ENCODE measurements at regions not wholly inside any gene's neighbourhood (a gene's known extent, or its start where the extent isn't known, plus 50 kb on each side); places are given as distances from the start of the nearest gene placed in this dataset.

DNA sequence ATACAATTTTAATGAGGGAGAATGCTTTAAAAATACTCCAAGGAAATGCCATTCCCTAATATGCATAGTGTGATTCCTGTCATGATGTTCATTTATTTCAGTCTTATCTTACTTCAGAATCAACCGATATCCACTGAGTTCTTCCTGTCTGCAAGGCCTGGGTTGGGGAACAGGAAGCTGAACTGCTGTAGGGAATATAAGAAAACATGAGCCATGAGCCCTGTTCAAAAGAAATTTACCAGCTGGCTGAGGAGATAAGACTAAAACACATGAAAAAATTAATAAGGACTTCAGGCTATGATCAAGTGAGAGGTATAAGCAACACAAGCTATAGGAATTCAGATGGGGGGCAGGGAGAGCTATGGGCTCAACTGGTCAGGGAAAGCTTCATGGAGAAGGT is 184.7 kb downstream of the PLPP4 start:
- Histone ChIP-seq H3K9me3 (no peaks in the 10 kb centered on the region), H3K36me3 (replicated peaks) (no peaks in the 10 kb centered on the region), H3K4me3 (no peak overlapping the region), H3K4me1 (no peaks in the 10 kb centered on the region), H3K27me3 (ENCODE audit: low read depth) (no peaks in the 10 kb centered on the region)
- DNase-seq (ENCODE audit: low spot score in 2 of 2): no peak
- in situ Hi-C loops (cut with MboI; ENCODE audit: low sequenced_read_pairs): no loop called here

GRCh38 chr10:120643351-120643750 is 186.3 kb downstream of the PLPP4 start:
- Histone ChIP-seq H3K27me3 (ENCODE audit: low read depth) (no peaks in the 10 kb centered on the region), H3K4me3 (no peak overlapping the region), H3K4me1 (no peaks in the 10 kb centered on the region), H3K36me3 (replicated peaks) (no peaks in the 10 kb centered on the region), H3K9me3 (no peaks in the 10 kb centered on the region)
- no peak for DNase-seq (ENCODE audit: low spot score in 2 of 2)
- in situ Hi-C loops (cut with MboI; ENCODE audit: low sequenced_read_pairs): no loop called here

GRCh38 chr10:120644556-120645410 is 187.8 kb downstream of the PLPP4 start:
- H3K36me3 ChIP-seq (replicated peaks): no peaks in the 10 kb centered on the region
- no peak for DNase-seq (ENCODE audit: low spot score in 2 of 2)
- H3K9me3 ChIP-seq: no peaks in the 10 kb centered on the region
- H3K27me3 ChIP-seq (ENCODE audit: low read depth): no peaks in the 10 kb centered on the region
- in situ Hi-C loops (cut with MboI; ENCODE audit: low sequenced_read_pairs): no loop called here
- no peaks in the 10 kb centered on the region for H3K4me1 ChIP-seq
- H3K4me3 ChIP-seq: no peak overlapping the region

DNA sequence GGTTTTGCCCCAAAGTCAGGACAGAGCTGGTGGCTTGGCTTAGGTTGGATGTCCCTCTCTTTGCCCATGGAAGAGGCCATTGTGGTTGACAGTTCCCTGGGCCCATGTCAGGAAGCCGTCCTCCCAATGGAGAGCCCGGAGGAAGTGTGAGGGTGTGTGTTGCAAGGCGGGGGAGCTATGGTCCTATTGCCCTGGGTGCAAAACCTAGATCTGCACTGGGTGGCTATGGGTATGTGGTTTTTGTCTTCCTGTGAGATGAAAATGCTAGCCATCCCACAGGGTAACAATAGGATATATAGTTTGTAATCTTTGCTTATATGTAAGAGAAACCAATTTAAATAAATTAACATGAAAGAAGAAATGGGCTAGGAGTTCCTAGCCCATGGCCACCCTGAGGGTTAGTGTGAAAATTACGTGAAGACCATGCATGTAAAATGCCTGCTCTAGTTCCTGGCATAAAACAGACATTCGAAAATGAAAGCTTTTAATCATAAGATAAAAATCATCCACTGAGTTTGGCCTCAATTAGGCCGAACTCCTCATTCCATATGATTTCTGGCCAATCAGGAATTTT is 189.2 kb downstream of the PLPP4 start:
- in situ Hi-C loops (cut with MboI; ENCODE audit: low sequenced_read_pairs): no loop called here
- H3K4me1 ChIP-seq: no peaks in the 10 kb centered on the region
- DNase-seq (ENCODE audit: low spot score in 2 of 2): no peak
- H3K36me3 ChIP-seq (replicated peaks): no peaks in the 10 kb centered on the region
- no peaks in the 10 kb centered on the region for H3K9me3 ChIP-seq
- H3K27me3 ChIP-seq (ENCODE audit: low read depth): no peaks in the 10 kb centered on the region
- no peak overlapping the region for H3K4me3 ChIP-seq

DNA sequence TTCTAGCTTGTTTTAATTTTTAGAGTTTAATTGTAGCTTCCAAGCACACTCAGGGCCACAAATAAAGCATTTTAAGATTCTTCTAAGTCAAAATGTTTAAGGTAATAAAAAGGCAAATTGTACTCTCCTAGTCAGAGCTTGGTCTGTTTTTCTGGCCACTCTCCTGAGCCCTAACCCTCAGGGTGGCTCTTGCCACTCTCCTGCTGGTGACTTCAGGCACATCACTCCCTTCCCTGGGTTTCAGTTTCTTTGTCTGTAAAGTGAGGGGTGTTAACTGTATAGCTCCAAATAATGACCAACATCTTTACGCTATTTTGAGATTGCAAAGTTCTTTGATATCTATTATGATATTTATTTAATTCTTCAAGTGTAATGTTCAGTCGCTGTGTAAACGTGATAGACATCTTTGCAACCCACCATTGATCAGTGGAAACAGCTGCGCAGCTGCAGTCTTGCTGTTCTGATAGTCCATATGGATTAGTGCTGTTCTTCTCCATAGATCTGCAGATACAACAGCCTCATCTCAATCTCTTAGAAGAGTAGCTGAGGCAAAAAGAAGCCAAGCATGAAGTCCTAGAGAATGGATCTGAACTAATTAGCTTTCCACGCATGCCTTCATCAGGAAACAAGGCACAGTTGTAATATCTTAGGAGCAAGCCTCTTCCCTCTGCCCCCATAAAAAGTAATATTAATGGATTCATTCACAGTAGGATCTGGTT is 189.9 kb downstream of the PLPP4 start:
- in situ Hi-C loops (cut with MboI; ENCODE audit: low sequenced_read_pairs): no loop called here
- Histone ChIP-seq H3K27me3 (ENCODE audit: low read depth) (no peaks in the 10 kb centered on the region), H3K36me3 (replicated peaks) (no peaks in the 10 kb centered on the region), H3K9me3 (no peaks in the 10 kb centered on the region), H3K4me3 (no peak overlapping the region), H3K4me1 (no peaks in the 10 kb centered on the region)
- DNase-seq (ENCODE audit: low spot score in 2 of 2): no peak

- H3K9me3 ChIP-seq: no peaks in the 10 kb centered on the region
- no peaks in the 10 kb centered on the region for H3K36me3 ChIP-seq (replicated peaks)
- no peaks in the 10 kb centered on the region for H3K27me3 ChIP-seq (ENCODE audit: low read depth)
- no peaks in the 10 kb centered on the region for H3K4me1 ChIP-seq
- no peak for DNase-seq (ENCODE audit: low spot score in 2 of 2)
- in situ Hi-C loops (cut with MboI; ENCODE audit: low sequenced_read_pairs): no loop called here
- H3K4me3 ChIP-seq: no peak overlapping the region
Observed at GRCh38 chr10:120650705-120651399, 193.8 kb downstream of the PLPP4 start.

- no peak for DNase-seq (ENCODE audit: low spot score in 2 of 2)
- Histone ChIP-seq H3K4me1 (no peaks in the 10 kb centered on the region), H3K4me3 (no peak overlapping the region), H3K36me3 (replicated peaks) (no peaks in the 10 kb centered on the region), H3K27me3 (ENCODE audit: low read depth) (no peaks in the 10 kb centered on the region), H3K9me3 (no peaks in the 10 kb centered on the region)
- in situ Hi-C loops (cut with MboI; ENCODE audit: low sequenced_read_pairs): no loop called here
Observed at GRCh38 chr10:120656107-120656506, 195.1 kb upstream of the WDR11 start.

DNA sequence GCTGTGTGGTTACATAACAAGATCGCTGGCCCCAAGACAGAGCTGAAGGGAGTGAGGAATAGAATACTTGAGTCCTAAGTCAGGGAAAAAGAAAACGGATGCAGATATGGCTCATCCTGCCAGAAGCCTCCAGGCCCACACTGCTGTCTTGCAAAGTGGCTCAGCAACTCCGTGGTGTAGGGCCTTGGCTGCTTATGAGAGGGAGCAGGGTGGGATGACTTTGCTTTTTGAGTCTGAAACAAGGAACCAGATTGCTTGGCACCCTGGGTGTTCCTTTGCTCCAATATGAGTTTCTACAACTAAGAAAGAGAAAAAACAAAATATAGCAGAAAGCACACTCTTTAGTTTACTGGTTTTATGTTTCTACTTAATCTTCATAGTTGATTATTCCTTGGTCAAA is 193.8 kb upstream of the WDR11 start:
- in situ Hi-C loops (cut with MboI; ENCODE audit: low sequenced_read_pairs): no loop called here
- H3K36me3 ChIP-seq (replicated peaks): no peaks in the 10 kb centered on the region
- H3K4me1 ChIP-seq: no peaks in the 10 kb centered on the region
- H3K9me3 ChIP-seq: no peaks in the 10 kb centered on the region
- peaks cover 4% of the 10 kb centered on the region; the same call in 1 of the 2 replicates for H3K27me3 ChIP-seq (ENCODE audit: low read depth)
- H3K4me3 ChIP-seq: no peak overlapping the region
- no peak for DNase-seq (ENCODE audit: low spot score in 2 of 2)

GRCh38 chr10:120658943-120659885 is 191.9 kb upstream of the WDR11 start:
- Histone ChIP-seq H3K4me3 (no peak overlapping the region), H3K4me1 (no peaks in the 10 kb centered on the region)
- in situ Hi-C loops (cut with MboI; ENCODE audit: low sequenced_read_pairs): no loop called here

GRCh38 chr10:120666308-120666707 is 184.9 kb upstream of the WDR11 start:
- no peak overlapping the region for H3K4me3 ChIP-seq
- no peaks in the 10 kb centered on the region for H3K36me3 ChIP-seq (replicated peaks)
- no peak for DNase-seq (ENCODE audit: low spot score in 2 of 2)
- peaks cover 5% of the 10 kb centered on the region; the same call in 1 of the 2 replicates for H3K27me3 ChIP-seq (ENCODE audit: low read depth)
- H3K4me1 ChIP-seq: no peaks in the 10 kb centered on the region
- in situ Hi-C loops (cut with MboI; ENCODE audit: low sequenced_read_pairs): no loop called here
- H3K9me3 ChIP-seq: no peaks in the 10 kb centered on the region

More at GRCh38 chr10:120658943-120659885, 191.9 kb upstream of the WDR11 start:
- DNase-seq (ENCODE audit: low spot score in 2 of 2): no peak
- H3K9me3 ChIP-seq: no peaks in the 10 kb centered on the region
- no peaks in the 10 kb centered on the region for H3K36me3 ChIP-seq (replicated peaks)
- H3K27me3 ChIP-seq (ENCODE audit: low read depth): peaks cover 5% of the 10 kb centered on the region; the same call in 1 of the 2 replicates

GRCh38 chr10:120667276-120667675 is 183.9 kb upstream of the WDR11 start:
- Histone ChIP-seq H3K36me3 (replicated peaks) (no peaks in the 10 kb centered on the region), H3K4me1 (no peaks in the 10 kb centered on the region), H3K9me3 (no peaks in the 10 kb centered on the region), H3K27me3 (ENCODE audit: low read depth) (peaks cover 1% of the 10 kb centered on the region; the same call in 1 of the 2 replicates), H3K4me3 (no peak overlapping the region)
- no peak for DNase-seq (ENCODE audit: low spot score in 2 of 2)
- in situ Hi-C loops (cut with MboI; ENCODE audit: low sequenced_read_pairs): no loop called here

DNA sequence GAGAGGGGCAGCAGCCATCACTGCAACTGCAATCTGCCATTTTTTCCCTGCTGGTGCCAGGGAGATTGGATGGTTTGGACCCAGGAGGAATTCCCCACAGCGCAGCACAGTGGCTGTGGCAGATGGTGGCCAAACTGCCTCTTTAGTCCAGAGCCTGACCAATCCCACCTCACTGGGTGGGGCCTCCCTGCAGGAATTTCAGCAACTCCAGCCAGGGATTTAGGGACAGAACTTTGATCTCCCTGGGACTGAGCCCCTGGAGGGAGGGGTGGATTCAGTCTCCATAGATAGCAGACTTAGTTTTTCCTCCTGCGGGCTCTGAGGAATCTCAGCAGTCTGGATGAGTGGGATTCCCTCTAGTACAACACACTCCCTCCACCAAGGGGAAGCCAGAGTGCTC is 179.7 kb upstream of the WDR11 start:
- Histone ChIP-seq H3K36me3 (replicated peaks) (no peaks in the 10 kb centered on the region), H3K27me3 (ENCODE audit: low read depth) (no peaks in the 10 kb centered on the region), H3K9me3 (no peaks in the 10 kb centered on the region), H3K4me1 (no peaks in the 10 kb centered on the region), H3K4me3 (no peak overlapping the region)
- no peak for DNase-seq (ENCODE audit: low spot score in 2 of 2)
- in situ Hi-C loops (cut with MboI; ENCODE audit: low sequenced_read_pairs): no loop called here

DNA sequence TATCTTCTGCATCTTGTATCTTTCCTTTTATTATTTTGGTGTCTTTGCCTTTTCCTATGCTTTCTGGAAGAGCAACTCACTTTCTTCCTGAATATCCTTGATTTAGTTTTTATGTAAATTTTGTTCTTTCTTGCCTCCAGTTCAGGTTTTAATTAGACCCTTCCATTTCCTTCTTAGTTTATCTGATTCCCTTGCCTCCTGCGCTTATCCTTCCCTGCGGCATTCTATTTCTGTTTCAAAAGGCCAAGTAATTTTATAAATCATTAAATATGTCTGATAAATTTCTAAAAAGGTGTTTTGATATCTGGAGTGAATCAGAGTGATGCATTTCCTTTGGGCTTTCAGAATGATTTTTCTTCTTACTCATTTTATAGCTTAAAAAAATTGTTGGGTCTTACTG is 167.7 kb upstream of the WDR11 start:
- Histone ChIP-seq H3K4me3 (no peak overlapping the region), H3K9me3 (no peaks in the 10 kb centered on the region), H3K27me3 (ENCODE audit: low read depth) (no peaks in the 10 kb centered on the region), H3K36me3 (replicated peaks) (no peaks in the 10 kb centered on the region), H3K4me1 (peaks cover 2% of the 10 kb centered on the region; the same call in 1 of the 2 replicates)
- in situ Hi-C loops (cut with MboI; ENCODE audit: low sequenced_read_pairs): no loop called here
- no peak for DNase-seq (ENCODE audit: low spot score in 2 of 2)
